GM18508 (cell line): ENCODE measurements at regions not wholly inside any gene's neighbourhood (a gene's known extent, or its start where the extent isn't known, plus 50 kb on each side); places are given as distances from the start of the nearest gene placed in this dataset.

Experiments
- ATAC-seq: cut with Tn5 transposase; IDR thresholded peaks from one replicate; pipeline ENCODE4 v1.9.1; 2021; ENCODE audit warnings: moderate number of reproducible peaks; ENCODE audit not compliant: insufficient read depth, unreplicated experiment

- ATAC-seq: no peak
Measured at GRCh38 chr2:129780316-129781270, 198.9 kb upstream of the RAB6C start.

- no peak for ATAC-seq
Measured at GRCh38 chr2:129781749-129782632, 197.5 kb upstream of the RAB6C start.

- no peak for ATAC-seq
Measured at GRCh38 chr2:129782633-129782990, 196.9 kb upstream of the RAB6C start.

- ATAC-seq: no peak
Measured at GRCh38 chr2:129784486-129784885, 195.0 kb upstream of the RAB6C start.

GRCh38 chr2:129791712-129792111, 187.8 kb upstream of the RAB6C start:
- no peak for ATAC-seq

- no peak for ATAC-seq
Measured at GRCh38 chr2:129793431-129793902, 186.0 kb upstream of the RAB6C start.

GRCh38 chr2:129794116-129794515, 185.3 kb upstream of the RAB6C start:
- no peak for ATAC-seq

GRCh38 chr2:129794540-129794939, 184.9 kb upstream of the RAB6C start:
- no peak for ATAC-seq

- ATAC-seq: no peak
Measured at GRCh38 chr2:129796225-129796624, 183.2 kb upstream of the RAB6C start.

- ATAC-seq: no peak
Measured at GRCh38 chr2:129796801-129797488, 182.5 kb upstream of the RAB6C start.

- no peak for ATAC-seq
Measured at GRCh38 chr2:129797489-129798300, 181.8 kb upstream of the RAB6C start.

- ATAC-seq: no peak
Measured at GRCh38 chr2:129798301-129798581, 181.2 kb upstream of the RAB6C start.

- no peak for ATAC-seq
Measured at GRCh38 chr2:129798626-129799025, 180.8 kb upstream of the RAB6C start.

- ATAC-seq: no peak
Measured at GRCh38 chr2:129799036-129799958, 180.2 kb upstream of the RAB6C start.

GRCh38 chr2:129800285-129800684, 179.2 kb upstream of the RAB6C start:
- ATAC-seq: no peak

GRCh38 chr2:129800686-129801085, 178.8 kb upstream of the RAB6C start:
- no peak for ATAC-seq

GRCh38 chr2:129801575-129801974, 177.9 kb upstream of the RAB6C start:
- ATAC-seq: no peak

- no peak for ATAC-seq
Measured at GRCh38 chr2:129802290-129802689, 177.2 kb upstream of the RAB6C start.

- ATAC-seq: no peak
Measured at GRCh38 chr2:129803032-129803431, 176.4 kb upstream of the RAB6C start.
